H1 (cell line): ENCODE measurements at regions not wholly inside any gene's neighbourhood (a gene's known extent, or its start where the extent isn't known, plus 50 kb on each side); places are given as distances from the start of the nearest gene placed in this dataset.

ENCODE experiments used
- CTCF ChIA-PET: fragments of 300-600 bp; sonication (Branson Sonifier 250); formaldehyde crosslinking; loops from one replicate; lab custom pipeline; 2021; ENCODE audit not compliant: partially characterized antibody; lab: Charles Lee
- POLR2A ChIA-PET: fragments of 300-600 bp; sonication (Branson Sonifier 250); formaldehyde crosslinking; loops from one replicate; lab custom pipeline; 2021; ENCODE audit warnings: inconsistent platforms; ENCODE audit not compliant: partially characterized antibody; lab: Charles Lee
- DNase-seq, 2 experiments: peaks; one replicate each; pipeline versions ENCODE4 v3.0.0 to v3.0.0-alpha.2; 2010 to 2022; ENCODE audit warnings: low spot score in 2 of 2, low read depth in 1 of 2, mixed read lengths in 1 of 2
- FAIRE-seq: peaks from 2 replicates; lab custom pipeline; 2011; peaks lifted over from hg19 to GRCh38; lab: Jason Lieb, UNC
- H2AFZ ChIP-seq: 2 replicates; pipeline ENCODE4 v1.8.1; 2012; ENCODE audit warnings: low read length, inconsistent platforms
- H2AK5ac ChIP-seq: 2 replicates; pipeline ENCODE4 v1.6.1; 2013; ENCODE audit warnings: low read depth, low read length
- H2BK120ac ChIP-seq: replicated peaks from 2 replicates; pipeline ENCODE3; 2013; ENCODE audit warnings: low read depth, low read length, inconsistent platforms
- H2BK12ac ChIP-seq: 2 replicates; pipeline ENCODE4 v1.6.1; 2013; ENCODE audit warnings: low read depth, low read length
- H2BK15ac ChIP-seq: 2 replicates; pipeline ENCODE4 v1.6.1; 2013; ENCODE audit warnings: low read length
- H2BK20ac ChIP-seq: 2 replicates; pipeline ENCODE4 v1.6.1; 2013; ENCODE audit warnings: low read length
- H2BK5ac ChIP-seq: 2 replicates; pipeline ENCODE4 v1.6.1; 2013; ENCODE audit warnings: low read depth, low read length
- H3K14ac ChIP-seq: 2 replicates; pipeline ENCODE4 v1.6.1; 2013; ENCODE audit warnings: inconsistent platforms; ENCODE audit not compliant: insufficient read length
- H3K18ac ChIP-seq: 2 replicates; pipeline ENCODE4 v1.6.1; 2013; ENCODE audit warnings: low read length; ENCODE audit errors: extremely low read depth
- H3K23ac ChIP-seq: 2 replicates; pipeline ENCODE4 v1.6.1; 2013; ENCODE audit warnings: inconsistent platforms; ENCODE audit not compliant: insufficient read length
- H3K23me2 ChIP-seq: 2 replicates; pipeline ENCODE4 v1.6.1; 2013; ENCODE audit warnings: low read depth, low read length
- H3K27ac ChIP-seq: 2 replicates; pipeline ENCODE4 v1.6.1; 2011; ENCODE audit warnings: low read depth, low read length, inconsistent platforms
- H3K27me3 ChIP-seq, 4 experiments: replicated peaks in 1 of 4; 1 replicate in 1 of 4; 2 replicates in 3 of 4; pipeline versions ENCODE4 v1.6.1 to v1.8.1; 2011 to 2013; ENCODE audit warnings: low read length in 3 of 4, mild to moderate bottlenecking in 3 of 4, inconsistent platforms in 2 of 4, mixed read lengths in 2 of 4, moderate library complexity in 1 of 4; ENCODE audit not compliant: control insufficient read depth in 3 of 4, insufficient read depth in 3 of 4; ENCODE audit errors: extremely low read depth in 1 of 4
- H3K36me3 ChIP-seq, 4 experiments: 2 replicates each; pipeline versions ENCODE4 v1.6.1 to v1.8.1; 2011 to 2013; ENCODE audit warnings: mild to moderate bottlenecking in 4 of 4, low read length in 3 of 4, moderate library complexity in 2 of 4, control low read depth in 1 of 4, inconsistent platforms in 1 of 4; ENCODE audit not compliant: insufficient read depth in 4 of 4, control insufficient read depth in 2 of 4
- H3K4ac ChIP-seq: replicated peaks from 2 replicates; pipeline ENCODE3; 2013; ENCODE audit warnings: low read length, low read depth, mixed read lengths, inconsistent platforms; ENCODE audit not compliant: insufficient read length
- H3K4me1 ChIP-seq, 4 experiments: replicated peaks in 1 of 4; 1 replicate in 1 of 4; 2 replicates in 3 of 4; pipeline versions ENCODE4 v1.6.1 to v1.8.1; 2011 to 2013; ENCODE audit warnings: low read length in 3 of 4, inconsistent platforms in 2 of 4, mixed read lengths in 1 of 4; ENCODE audit not compliant: insufficient read depth in 4 of 4, control insufficient read depth in 3 of 4
- H3K4me2 ChIP-seq, 2 experiments: 2 replicates each; pipeline versions ENCODE4 v1.6.1 to v1.8.1; 2011 to 2013; ENCODE audit warnings: low read depth in 2 of 2, low read length in 2 of 2, control low read depth in 1 of 2, inconsistent platforms in 1 of 2, mild to moderate bottlenecking in 1 of 2; ENCODE audit not compliant: insufficient read depth in 1 of 2
- H3K4me3 ChIP-seq, 4 experiments: fragments of 200-600, 300-600 bp in 1 of 4; sonication (generic), shearing (Covaris generic), sonication (Bioruptor Twin) in 1 of 4; 2 replicates each; pipeline versions ENCODE4 v1.5.1 to v1.8.1; 2011 to 2016; ENCODE audit warnings: low read length in 4 of 4, low read depth in 3 of 4, control low read depth in 2 of 4, inconsistent platforms in 2 of 4, mild to moderate bottlenecking in 2 of 4, mixed read lengths in 1 of 4, moderate library complexity in 1 of 4; ENCODE audit not compliant: insufficient read depth in 2 of 4; ENCODE audit errors: extremely low read depth in 1 of 4
- H3K56ac ChIP-seq: replicated peaks from 2 replicates; pipeline ENCODE3; 2013; ENCODE audit warnings: low read depth, mild to moderate bottlenecking, mixed read lengths, low read length, inconsistent platforms; ENCODE audit not compliant: insufficient read length
- H3K79me1 ChIP-seq: 2 replicates; pipeline ENCODE4 v1.6.1; 2013; ENCODE audit warnings: low read depth, low read length, control low read depth
- H3K79me2 ChIP-seq, 2 experiments: 2 replicates each; pipeline versions ENCODE4 v1.6.1 to v1.8.1; 2012 to 2013; ENCODE audit warnings: low read length in 2 of 2, mild to moderate bottlenecking in 2 of 2, inconsistent platforms in 1 of 2; ENCODE audit not compliant: insufficient read depth in 2 of 2, control insufficient read depth in 1 of 2
- H3K9ac ChIP-seq, 4 experiments: replicated peaks in 1 of 4; 1 replicate in 1 of 4; 2 replicates in 3 of 4; pipeline versions ENCODE4 v1.6.1 to v1.8.1; 2011 to 2013; ENCODE audit warnings: low read depth in 3 of 4, low read length in 3 of 4, control low read depth in 2 of 4, mild to moderate bottlenecking in 2 of 4, moderate library complexity in 2 of 4, inconsistent platforms in 1 of 4; ENCODE audit errors: extremely low read depth in 1 of 4
- H3K9me3 ChIP-seq, 2 experiments: 2 replicates each; pipeline versions ENCODE4 v1.6.1 to v1.8.1; 2012 to 2013; ENCODE audit warnings: mild to moderate bottlenecking in 2 of 2, moderate library complexity in 2 of 2, control low read depth in 1 of 2, inconsistent platforms in 1 of 2, low read depth in 1 of 2, low read length in 1 of 2, mixed read lengths in 1 of 2; ENCODE audit not compliant: insufficient read depth in 2 of 2
- H4K20me1 ChIP-seq, 2 experiments: replicated peaks in 1 of 2; 2 replicates each; pipeline versions ENCODE3 to v1.8.1; 2011 to 2013; ENCODE audit warnings: inconsistent platforms in 2 of 2, low read length in 2 of 2, mild to moderate bottlenecking in 1 of 2; ENCODE audit not compliant: insufficient read depth in 2 of 2, control insufficient read depth in 1 of 2
- H4K5ac ChIP-seq: 2 replicates; pipeline ENCODE4 v1.6.1; 2013; ENCODE audit warnings: low read length, low read depth, mixed read lengths, inconsistent platforms; ENCODE audit not compliant: insufficient read length
- H4K8ac ChIP-seq: 2 replicates; pipeline ENCODE4 v1.8.0; 2013; ENCODE audit warnings: mild to moderate bottlenecking, moderate library complexity, low read length, inconsistent platforms; ENCODE audit not compliant: insufficient read depth; ENCODE audit errors: extremely low read depth
- H4K91ac ChIP-seq: replicated peaks from 2 replicates; pipeline ENCODE3; 2013; ENCODE audit warnings: low read length, mixed read lengths, inconsistent platforms; ENCODE audit not compliant: insufficient read length
- BACH1 ChIP-seq: IDR thresholded peaks from 2 replicates; pipeline ENCODE4 v1.6.1; 2012; ENCODE audit warnings: low read length, improper control_type of control experiment
- EZH2 ChIP-seq: fragments of 200-600 bp; sonication (generic); IDR thresholded peaks from 2 replicates; pipeline ENCODE4 v1.7.1; 2012; ENCODE audit warnings: low read depth, mild to moderate bottlenecking, moderate library complexity, low read length, inconsistent platforms; ENCODE audit not compliant: severe bottlenecking
- GABPA ChIP-seq: IDR thresholded peaks from 2 replicates; pipeline ENCODE4 v1.6.1; 2011; ENCODE audit warnings: mild to moderate bottlenecking, low read length, moderate library complexity, borderline replicate concordance; ENCODE audit not compliant: insufficient read depth
- KDM1A ChIP-seq: fragments of 200-600, 300-600 bp; sonication (generic); IDR thresholded peaks from 2 replicates; pipeline ENCODE4 v1.7.1; 2016; ENCODE audit warnings: mild to moderate bottlenecking, low read length, borderline replicate concordance
- POU5F1 ChIP-seq: IDR thresholded peaks from 2 replicates; pipeline ENCODE4 v1.6.1; 2011; ENCODE audit warnings: low read depth, mild to moderate bottlenecking, low read length, moderate library complexity
- RAD21 ChIP-seq, 2 experiments: IDR thresholded peaks in 1 of 2; conservative IDR thresholded peaks in 1 of 2; 2 replicates each; pipeline ENCODE4 v1.6.1; 2011; ENCODE audit warnings: low read depth in 2 of 2, low read length in 2 of 2, improper control_type of control experiment in 1 of 2, inconsistent platforms in 1 of 2, mild to moderate bottlenecking in 1 of 2, moderate library complexity in 1 of 2
- RBBP5 ChIP-seq: IDR thresholded peaks from 2 replicates; pipeline ENCODE4 v1.7.1; 2012; ENCODE audit warnings: low read depth, mild to moderate bottlenecking, inconsistent platforms, low read length, moderate library complexity, borderline replicate concordance
- SP2 ChIP-seq: IDR thresholded peaks from 2 replicates; pipeline ENCODE4 v1.6.1; 2012; ENCODE audit warnings: mild to moderate bottlenecking, low read length, inconsistent platforms
- SUZ12 ChIP-seq: fragments of 200-600 bp; sonication (generic); IDR thresholded peaks from 2 replicates; pipeline ENCODE4 v1.6.1; 2012; ENCODE audit warnings: mild to moderate bottlenecking, inconsistent platforms, low read length, moderate library complexity, mixed read lengths
- TAF7 ChIP-seq: optimal IDR thresholded peaks from 2 replicates; pipeline ENCODE3; 2011; ENCODE audit warnings: low read depth, mild to moderate bottlenecking, inconsistent platforms, low read length, moderate library complexity, borderline replicate concordance
- TCF12 ChIP-seq: IDR thresholded peaks from 2 replicates; pipeline ENCODE4 v1.6.1; 2011; ENCODE audit warnings: low read depth, mild to moderate bottlenecking, low read length
- WGBS, 2 experiments: shearing (Covaris generic) in 1 of 2; methylation state at CpG; one replicate each; pipeline versions ENCODE4 v1.1.6 to v1.1.7; 2013 to 2015; ENCODE audit warnings: low lambda C conversion rate in 2 of 2, mixed read lengths in 2 of 2, inconsistent platforms in 1 of 2, low coverage in 1 of 2, missing lambda C conversion rate in 1 of 2; ENCODE audit not compliant: insufficient replicate concordance in 2 of 2, insufficient coverage in 1 of 2, insufficient read length in 1 of 2; ENCODE audit errors: extremely low coverage in 1 of 2, missing lambda C conversion rate in 1 of 2; 5-methylcytosine and 5-hydroxymethylcytosine counted together

GRCh38 chr11:130560781-130561109 lies 112.3 kb downstream of the ADAMTS15 start:
- H2BK12ac ChIP-seq = no peak overlapping the region
- no peak overlapping the region for H4K8ac ChIP-seq
- no peak overlapping the region for H3K9ac ChIP-seq

More at GRCh38 chr11:130560781-130561109, 112.3 kb downstream of the ADAMTS15 start:
- no peak overlapping the region for H2AFZ ChIP-seq
- H2BK5ac ChIP-seq = no peak overlapping the region
- no peak for TF ChIP-seq RBBP5
- no peak for TF ChIP-seq GABPA
- TF ChIP-seq TCF12 = no peak
- TF ChIP-seq EZH2 = no peak
- TF ChIP-seq TAF7 = no peak
- TF ChIP-seq SP2 = no peak
- no peak for TF ChIP-seq POU5F1
- no peak for TF ChIP-seq KDM1A
- TF ChIP-seq RAD21 (IDR thresholded peaks at IDR 0.05 in 1 of 2, conservative IDR thresholded peaks at IDR 0.05 in 1 of 2; ENCODE audit: low read depth in 2 of 2, low read length in 2 of 2) = no peak
- TF ChIP-seq BACH1 = no peak
- no peak for TF ChIP-seq SUZ12
- TF ChIP-seq, all 59 proteins: peak for 0
- no peak overlapping the region for H3K14ac ChIP-seq
- no peaks in the 10 kb centered on the region; a peak in 1 of 7 replicates for H3K4me1 ChIP-seq
- H2BK120ac ChIP-seq = no peak overlapping the region
- DNase-seq (no peak), FAIRE-seq (no peak)
- WGBS, 2 experiments = 83% methylated on average over 1 of the region's 1 CpG; no CpG with 5 or more reads in 1 of the 2 experiments
- no peak overlapping the region for H2AK5ac ChIP-seq
- H4K20me1 ChIP-seq = no peaks in the 10 kb centered on the region
- ChIA-PET CTCF (interaction anchor here (0.6 to 1.3 kb wide), 2 partner anchors 15 to 594 kb away, joined by 4 to 5 read pairs; no protein-coding TSS in a partner anchor), POLR2A (no interaction called here)
- no peak overlapping the region for H3K56ac ChIP-seq
- H3K4me2 ChIP-seq = no peak overlapping the region
- H2BK20ac ChIP-seq = no peak overlapping the region
- H3K4ac ChIP-seq = no peak overlapping the region
- no peaks in the 10 kb centered on the region for H3K23me2 ChIP-seq
- H3K9me3 ChIP-seq = no peaks in the 10 kb centered on the region
- H4K5ac ChIP-seq = no peak overlapping the region
- no peak overlapping the region for H3K18ac ChIP-seq
- H3K27ac ChIP-seq = no peak overlapping the region
- no peak overlapping the region for H3K4me3 ChIP-seq
- no peak overlapping the region for H2BK15ac ChIP-seq
- no peak overlapping the region for H4K91ac ChIP-seq
- H3K27me3 ChIP-seq = no peaks in the 10 kb centered on the region
- H3K36me3 ChIP-seq = no peaks in the 10 kb centered on the region
- no peaks in the 10 kb centered on the region for H3K79me2 ChIP-seq
- no peaks in the 10 kb centered on the region for H3K79me1 ChIP-seq
- no peak overlapping the region for H3K23ac ChIP-seq
